Activated T-helper 1 cell treated with anti-CD3 and anti-CD28 coated beads, Interleukin-12 subunit alpha, Interleukin-12 subunit beta, Interleukin-2, Interleukin-4 antibody, amounts not matched to agents 30 ng/mL and 10 ng/mL and 1 ng/mL, durations not matched to agents 14 hours and 24 hours and 36 hours (primary cell): ENCODE measurements at regions not wholly inside any gene's neighbourhood (a gene's known extent, or its start where the extent isn't known, plus 50 kb on each side); places are given as distances from the start of the nearest gene placed in this dataset.

Experiments used
- DNase-seq: peaks from one replicate; pipeline ENCODE4 v3.0.0; 2021; ENCODE audit warnings: low spot score
- H3K27ac Mint-ChIP-seq: one replicate; pipeline ENCODE4 v1.8.0; 2021; ENCODE audit warnings: mild to moderate bottlenecking, mixed read lengths
- H3K27me3 Mint-ChIP-seq: one replicate; pipeline ENCODE4 v1.8.0; 2022; ENCODE audit warnings: mild to moderate bottlenecking, moderate library complexity, mixed read lengths; ENCODE audit not compliant: insufficient read depth
- H3K36me3 Mint-ChIP-seq: one replicate; pipeline ENCODE4 v1.8.0; 2021; ENCODE audit warnings: low read depth, mixed read lengths
- H3K4me1 Mint-ChIP-seq: one replicate; pipeline ENCODE4 v1.8.0; 2021; ENCODE audit warnings: low read depth, mixed read lengths
- H3K4me3 Mint-ChIP-seq: one replicate; pipeline ENCODE4 v1.8.0; 2021; ENCODE audit warnings: mild to moderate bottlenecking, moderate library complexity, mixed read lengths
- H3K9me3 Mint-ChIP-seq: one replicate; pipeline ENCODE4 v1.8.0; 2021; ENCODE audit warnings: mixed read lengths
- intact Hi-C: fragments of 100-400 bp; cut with micrococcal nuclease; formaldehyde crosslinking; loops from one replicate; pipeline ENCODE4 v1.15.1; 2024

- no peak for DNase-seq
- peaks cover 4% of the 10 kb centered on the region for H3K9me3 Mint-ChIP-seq
- no peak overlapping the region for H3K27ac Mint-ChIP-seq
- H3K27me3 Mint-ChIP-seq, result no peaks in the 10 kb centered on the region
- no peaks in the 10 kb centered on the region for H3K4me1 Mint-ChIP-seq
- H3K36me3 Mint-ChIP-seq, result no peaks in the 10 kb centered on the region
- intact Hi-C loops, result loop anchor here (10.0 kb wide), 1 partner anchor 65 kb away; no protein-coding TSS in a partner anchor
- H3K4me3 Mint-ChIP-seq, result no peak overlapping the region
Measured at GRCh38 chr17:33529816-33530215, 236.7 kb upstream of the ASIC2 start.

GRCh38 chr17:33531311-33531710 lies 238.2 kb upstream of the ASIC2 start:
- H3K27ac Mint-ChIP-seq, result no peak overlapping the region
- no peaks in the 10 kb centered on the region for H3K4me1 Mint-ChIP-seq
- DNase-seq, result no peak
- H3K9me3 Mint-ChIP-seq, result peaks cover 4% of the 10 kb centered on the region
- intact Hi-C loops, result loop anchor here (10.0 kb wide), 1 partner anchor 63 kb away; no protein-coding TSS in a partner anchor
- H3K27me3 Mint-ChIP-seq, result no peaks in the 10 kb centered on the region
- no peak overlapping the region for H3K4me3 Mint-ChIP-seq
- no peaks in the 10 kb centered on the region for H3K36me3 Mint-ChIP-seq

GRCh38 chr17:33534087-33534486 lies 241.0 kb upstream of the ASIC2 start:
- DNase-seq, result no peak
- intact Hi-C loops, result loop anchor here (10.0 kb wide), 1 partner anchor 61 kb away; no protein-coding TSS in a partner anchor
- Mint-ChIP-seq H3K4me3 (no peak overlapping the region), H3K27me3 (no peaks in the 10 kb centered on the region), H3K36me3 (no peaks in the 10 kb centered on the region), H3K27ac (no peak overlapping the region), H3K9me3 (no peaks in the 10 kb centered on the region), H3K4me1 (no peaks in the 10 kb centered on the region)

GRCh38 chr17:33545124-33545523 lies 252.0 kb upstream of the ASIC2 start:
- no peaks in the 10 kb centered on the region for H3K4me1 Mint-ChIP-seq
- no peaks in the 10 kb centered on the region for H3K9me3 Mint-ChIP-seq
- H3K27ac Mint-ChIP-seq, result no peak overlapping the region
- intact Hi-C loops, result no loop called here
- DNase-seq, result no peak
- H3K4me3 Mint-ChIP-seq, result no peak overlapping the region
- H3K27me3 Mint-ChIP-seq, result no peaks in the 10 kb centered on the region
- H3K36me3 Mint-ChIP-seq, result no peaks in the 10 kb centered on the region

- no peaks in the 10 kb centered on the region for H3K36me3 Mint-ChIP-seq
Measured at GRCh38 chr17:33550261-33550660, 257.2 kb upstream of the ASIC2 start.

GRCh38 chr17:33551075-33551474 lies 258.0 kb upstream of the ASIC2 start:
- intact Hi-C loops, result no loop called here
- H3K27ac Mint-ChIP-seq, result no peak overlapping the region
- H3K4me3 Mint-ChIP-seq, result no peak overlapping the region
- H3K4me1 Mint-ChIP-seq, result no peaks in the 10 kb centered on the region
- no peaks in the 10 kb centered on the region for H3K9me3 Mint-ChIP-seq
- DNase-seq, result no peak
- H3K36me3 Mint-ChIP-seq, result no peaks in the 10 kb centered on the region
- H3K27me3 Mint-ChIP-seq, result no peaks in the 10 kb centered on the region

More at GRCh38 chr17:33550261-33550660, 257.2 kb upstream of the ASIC2 start:
- Mint-ChIP-seq H3K4me1 (no peaks in the 10 kb centered on the region), H3K27ac (no peak overlapping the region), H3K4me3 (no peak overlapping the region), H3K27me3 (no peaks in the 10 kb centered on the region), H3K9me3 (no peaks in the 10 kb centered on the region)
- intact Hi-C loops, result no loop called here
- DNase-seq, result no peak

GRCh38 chr17:33551911-33552310 lies 258.8 kb upstream of the ASIC2 start:
- no peaks in the 10 kb centered on the region for H3K36me3 Mint-ChIP-seq
- no peaks in the 10 kb centered on the region for H3K27me3 Mint-ChIP-seq

GRCh38 chr17:33560165-33560564 lies 267.1 kb upstream of the ASIC2 start:
- Mint-ChIP-seq H3K27me3 (no peaks in the 10 kb centered on the region), H3K9me3 (peaks cover 9% of the 10 kb centered on the region), H3K36me3 (no peaks in the 10 kb centered on the region), H3K4me3 (no peak overlapping the region), H3K4me1 (peaks cover 6% of the 10 kb centered on the region), H3K27ac (no peak overlapping the region)
- DNase-seq, result no peak
- intact Hi-C loops, result no loop called here

More at GRCh38 chr17:33551911-33552310, 258.8 kb upstream of the ASIC2 start:
- DNase-seq, result no peak
- intact Hi-C loops, result no loop called here
- Mint-ChIP-seq H3K4me1 (no peaks in the 10 kb centered on the region), H3K9me3 (no peaks in the 10 kb centered on the region), H3K27ac (no peak overlapping the region), H3K4me3 (no peak overlapping the region)

GRCh38 chr17:33560871-33561270 lies 267.8 kb upstream of the ASIC2 start:
- DNase-seq, result no peak
- H3K4me1 Mint-ChIP-seq, result peaks cover 6% of the 10 kb centered on the region
- no peaks in the 10 kb centered on the region for H3K36me3 Mint-ChIP-seq
- no peak overlapping the region for H3K27ac Mint-ChIP-seq
- peaks cover 9% of the 10 kb centered on the region for H3K9me3 Mint-ChIP-seq
- no peaks in the 10 kb centered on the region for H3K27me3 Mint-ChIP-seq
- intact Hi-C loops, result no loop called here
- H3K4me3 Mint-ChIP-seq, result no peak overlapping the region

- Mint-ChIP-seq H3K4me1 (peaks cover 6% of the 10 kb centered on the region), H3K4me3 (no peak overlapping the region), H3K27me3 (no peaks in the 10 kb centered on the region), H3K9me3 (peaks cover 9% of the 10 kb centered on the region), H3K27ac (no peak overlapping the region), H3K36me3 (no peaks in the 10 kb centered on the region)
- DNase-seq, result no peak
- intact Hi-C loops, result no loop called here
Measured at GRCh38 chr17:33561569-33562334, 268.7 kb upstream of the ASIC2 start.

GRCh38 chr17:33562792-33563191 lies 269.7 kb upstream of the ASIC2 start:
- Mint-ChIP-seq H3K27ac (no peak overlapping the region), H3K4me3 (no peak overlapping the region), H3K27me3 (no peaks in the 10 kb centered on the region), H3K4me1 (peaks cover 6% of the 10 kb centered on the region), H3K36me3 (no peaks in the 10 kb centered on the region), H3K9me3 (peaks cover 4% of the 10 kb centered on the region)
- intact Hi-C loops, result no loop called here
- no peak for DNase-seq

- intact Hi-C loops, result no loop called here
- Mint-ChIP-seq H3K27ac (no peak overlapping the region), H3K9me3 (peaks cover 2% of the 10 kb centered on the region), H3K27me3 (no peaks in the 10 kb centered on the region), H3K36me3 (no peaks in the 10 kb centered on the region), H3K4me3 (no peak overlapping the region), H3K4me1 (peaks cover 6% of the 10 kb centered on the region)
- DNase-seq, result no peak
Measured at GRCh38 chr17:33564146-33564545, 271.1 kb upstream of the ASIC2 start.

GRCh38 chr17:33567223-33567622 lies 274.1 kb upstream of the ASIC2 start:
- no peak overlapping the region for H3K4me3 Mint-ChIP-seq
- no peaks in the 10 kb centered on the region for H3K36me3 Mint-ChIP-seq
- no peaks in the 10 kb centered on the region for H3K27me3 Mint-ChIP-seq

More at GRCh38 chr17:33567223-33567622, 274.1 kb upstream of the ASIC2 start:
- Mint-ChIP-seq H3K9me3 (no peaks in the 10 kb centered on the region), H3K27ac (no peak overlapping the region), H3K4me1 (no peaks in the 10 kb centered on the region)
- no peak for DNase-seq
- intact Hi-C loops, result no loop called here
